ENCODE measurements at regions not wholly inside any gene's neighbourhood (a gene's known extent, or its start where the extent isn't known, plus 50 kb on each side); places are given as distances from the start of the nearest gene placed in this dataset.

DNA sequence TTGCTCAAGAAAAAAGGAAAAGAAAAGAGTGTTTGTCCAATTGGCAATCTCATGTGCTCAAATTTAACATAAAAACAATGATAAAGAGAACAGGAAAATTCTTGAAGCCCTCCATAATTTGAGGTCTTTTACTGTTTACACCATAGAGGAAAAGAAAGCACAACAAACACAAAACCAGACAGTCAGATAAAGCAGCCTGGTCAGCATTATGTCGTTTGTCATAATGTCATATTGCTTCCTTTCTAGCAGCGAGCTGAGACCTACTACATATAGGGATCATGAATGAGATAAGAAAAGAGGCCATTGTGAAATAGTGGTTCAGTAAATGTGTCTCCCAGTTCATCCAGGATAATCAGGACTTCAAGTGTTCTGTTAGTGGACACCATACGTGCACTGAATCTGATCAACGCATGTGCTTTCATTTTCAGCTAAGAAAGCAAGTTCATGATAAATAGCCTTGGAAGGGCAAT, 64.7 kb upstream of the SELENOP start (continued):
- TF ChIP-seq, protein P1, sequence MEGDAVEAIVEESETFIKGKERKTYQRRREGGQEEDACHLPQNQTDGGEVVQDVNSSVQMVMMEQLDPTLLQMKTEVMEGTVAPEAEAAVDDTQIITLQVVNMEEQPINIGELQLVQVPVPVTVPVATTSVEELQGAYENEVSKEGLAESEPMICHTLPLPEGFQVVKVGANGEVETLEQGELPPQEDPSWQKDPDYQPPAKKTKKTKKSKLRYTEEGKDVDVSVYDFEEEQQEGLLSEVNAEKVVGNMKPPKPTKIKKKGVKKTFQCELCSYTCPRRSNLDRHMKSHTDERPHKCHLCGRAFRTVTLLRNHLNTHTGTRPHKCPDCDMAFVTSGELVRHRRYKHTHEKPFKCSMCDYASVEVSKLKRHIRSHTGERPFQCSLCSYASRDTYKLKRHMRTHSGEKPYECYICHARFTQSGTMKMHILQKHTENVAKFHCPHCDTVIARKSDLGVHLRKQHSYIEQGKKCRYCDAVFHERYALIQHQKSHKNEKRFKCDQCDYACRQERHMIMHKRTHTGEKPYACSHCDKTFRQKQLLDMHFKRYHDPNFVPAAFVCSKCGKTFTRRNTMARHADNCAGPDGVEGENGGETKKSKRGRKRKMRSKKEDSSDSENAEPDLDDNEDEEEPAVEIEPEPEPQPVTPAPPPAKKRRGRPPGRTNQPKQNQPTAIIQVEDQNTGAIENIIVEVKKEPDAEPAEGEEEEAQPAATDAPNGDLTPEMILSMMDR (IDR thresholded peaks at IDR 0.05 in 2 of 3, conservative IDR thresholded peaks at IDR 0.05 in 1 of 3; ENCODE audit: insufficient read depth in 2 of 3, low read depth in 1 of 3, low read length in 3 of 3), result no peak
- peak; percentile 79 for TF ChIP-seq TEAD4 (IDR thresholded peaks at IDR 0.05; ENCODE audit: low read length)
- TF ChIP-seq TEAD4 (CRISPR knock-in tag; IDR thresholded peaks at IDR 0.05; ENCODE audit: borderline replicate concordance), result no peak
- TF ChIP-seq NFE2 (IDR thresholded peaks at IDR 0.05; ENCODE audit: low read depth), result peak; percentile 86
- TF ChIP-seq MTA1 (IDR thresholded peaks at IDR 0.05; ENCODE audit: borderline replicate concordance), result 0 out of 2 replicates have a peak, but pooled peaks have one; percentile 52
- TF ChIP-seq NBN (IDR thresholded peaks at IDR 0.05; ENCODE audit: low read depth), result 0 out of 2 replicates have a peak, but pooled peaks have one; percentile 1
- TF ChIP-seq KDM1A (IDR thresholded peaks at IDR 0.05), result peak; percentile 81 to 83
- TF ChIP-seq NR2C2 (CRISPR knock-in tag; IDR thresholded peaks at IDR 0.05), result no peak
- TF ChIP-seq NR2C2 (tag; IDR thresholded peaks at IDR 0.05), result peak; percentile 75
- TF ChIP-seq ZNF766 (CRISPR knock-in tag; conservative IDR thresholded peaks at IDR 0.05), result peak; percentile 46
- TF ChIP-seq ETV6 (IDR thresholded peaks at IDR 0.05; ENCODE audit: borderline replicate concordance in 1 of 2, low read depth in 2 of 2, low read length in 1 of 2), result 0 out of 4 replicates have a peak, but pooled peaks have one; percentile 22 to 41
- TF ChIP-seq ETV6 (CRISPR knock-in tag; IDR thresholded peaks at IDR 0.05; ENCODE audit: borderline replicate concordance), result no peak
- 0 out of 2 replicates have a peak, but pooled peaks have one; percentile 22 for TF ChIP-seq STAT5A (IDR thresholded peaks at IDR 0.05; ENCODE audit: borderline replicate concordance, low read length)
- TF ChIP-seq, protein P2, sequence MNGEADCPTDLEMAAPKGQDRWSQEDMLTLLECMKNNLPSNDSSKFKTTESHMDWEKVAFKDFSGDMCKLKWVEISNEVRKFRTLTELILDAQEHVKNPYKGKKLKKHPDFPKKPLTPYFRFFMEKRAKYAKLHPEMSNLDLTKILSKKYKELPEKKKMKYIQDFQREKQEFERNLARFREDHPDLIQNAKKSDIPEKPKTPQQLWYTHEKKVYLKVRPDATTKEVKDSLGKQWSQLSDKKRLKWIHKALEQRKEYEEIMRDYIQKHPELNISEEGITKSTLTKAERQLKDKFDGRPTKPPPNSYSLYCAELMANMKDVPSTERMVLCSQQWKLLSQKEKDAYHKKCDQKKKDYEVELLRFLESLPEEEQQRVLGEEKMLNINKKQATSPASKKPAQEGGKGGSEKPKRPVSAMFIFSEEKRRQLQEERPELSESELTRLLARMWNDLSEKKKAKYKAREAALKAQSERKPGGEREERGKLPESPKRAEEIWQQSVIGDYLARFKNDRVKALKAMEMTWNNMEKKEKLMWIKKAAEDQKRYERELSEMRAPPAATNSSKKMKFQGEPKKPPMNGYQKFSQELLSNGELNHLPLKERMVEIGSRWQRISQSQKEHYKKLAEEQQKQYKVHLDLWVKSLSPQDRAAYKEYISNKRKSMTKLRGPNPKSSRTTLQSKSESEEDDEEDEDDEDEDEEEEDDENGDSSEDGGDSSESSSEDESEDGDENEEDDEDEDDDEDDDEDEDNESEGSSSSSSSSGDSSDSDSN (IDR thresholded peaks at IDR 0.05; ENCODE audit: borderline replicate concordance in 1 of 2, low read depth in 2 of 2, low read length in 2 of 2), result 0 out of 4 replicates have a peak, but pooled peaks of 1 of the 2 experiments have one; percentile 26
- no peak for TF ChIP-seq SRSF1 (IDR thresholded peaks at IDR 0.05; ENCODE audit: low read depth, low read length)
- peak; percentile 71; the same call in 1 of the 2 replicates for TF ChIP-seq ZNF584 (CRISPR knock-in tag; IDR thresholded peaks at IDR 0.05; ENCODE audit: low read depth)
- TF ChIP-seq, protein P3, sequence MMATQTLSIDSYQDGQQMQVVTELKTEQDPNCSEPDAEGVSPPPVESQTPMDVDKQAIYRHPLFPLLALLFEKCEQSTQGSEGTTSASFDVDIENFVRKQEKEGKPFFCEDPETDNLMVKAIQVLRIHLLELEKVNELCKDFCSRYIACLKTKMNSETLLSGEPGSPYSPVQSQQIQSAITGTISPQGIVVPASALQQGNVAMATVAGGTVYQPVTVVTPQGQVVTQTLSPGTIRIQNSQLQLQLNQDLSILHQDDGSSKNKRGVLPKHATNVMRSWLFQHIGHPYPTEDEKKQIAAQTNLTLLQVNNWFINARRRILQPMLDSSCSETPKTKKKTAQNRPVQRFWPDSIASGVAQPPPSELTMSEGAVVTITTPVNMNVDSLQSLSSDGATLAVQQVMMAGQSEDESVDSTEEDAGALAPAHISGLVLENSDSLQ (IDR thresholded peaks at IDR 0.05), result peak; percentile 91
- TF ChIP-seq ERF (CRISPR knock-in tag; IDR thresholded peaks at IDR 0.05), result no peak
- no peak for TF ChIP-seq NR2C1 (IDR thresholded peaks at IDR 0.05)
- TF ChIP-seq NR2C1 (tag; IDR thresholded peaks at IDR 0.05), result peak; percentile 24; the same call in 1 of the 2 replicates
- TF ChIP-seq, protein P4, sequence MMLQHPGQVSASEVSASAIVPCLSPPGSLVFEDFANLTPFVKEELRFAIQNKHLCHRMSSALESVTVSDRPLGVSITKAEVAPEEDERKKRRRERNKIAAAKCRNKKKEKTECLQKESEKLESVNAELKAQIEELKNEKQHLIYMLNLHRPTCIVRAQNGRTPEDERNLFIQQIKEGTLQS (IDR thresholded peaks at IDR 0.05), result peak; percentile 54
- TF ChIP-seq, protein P4 (CRISPR knock-in tag; conservative IDR thresholded peaks at IDR 0.05), result no peak
- TF ChIP-seq C11orf30 (IDR thresholded peaks at IDR 0.05; ENCODE audit: low read depth), result peak; percentile 97
- no peak for TF ChIP-seq SP1 (CRISPR knock-in tag; IDR thresholded peaks at IDR 0.05)
- no peak for TF ChIP-seq ZBTB1 (CRISPR knock-in tag; IDR thresholded peaks at IDR 0.05; ENCODE audit: borderline replicate concordance, low read depth)

Data from K562 (cell line).